Transverse colon (tissue), 1 donor: ENCODE measurements at regions not wholly inside any gene's neighbourhood (a gene's known extent, or its start where the extent isn't known, plus 50 kb on each side); places are given as distances from the start of the nearest gene placed in this dataset.

Source experiments
- EP300 ChIP-seq: sonication (generic); formaldehyde crosslinking; IDR thresholded peaks from one replicate; pipeline ENCODE4 v1.6.1; 2017; ENCODE audit warnings: antibody characterized with exemption, low read depth
- POLR2A ChIP-seq: fragments of 450-650 bp; IDR thresholded peaks from one replicate; pipeline ENCODE4 v1.6.1; 2016; ENCODE audit warnings: antibody characterized with exemption, mild to moderate bottlenecking, moderate library complexity

DNA sequence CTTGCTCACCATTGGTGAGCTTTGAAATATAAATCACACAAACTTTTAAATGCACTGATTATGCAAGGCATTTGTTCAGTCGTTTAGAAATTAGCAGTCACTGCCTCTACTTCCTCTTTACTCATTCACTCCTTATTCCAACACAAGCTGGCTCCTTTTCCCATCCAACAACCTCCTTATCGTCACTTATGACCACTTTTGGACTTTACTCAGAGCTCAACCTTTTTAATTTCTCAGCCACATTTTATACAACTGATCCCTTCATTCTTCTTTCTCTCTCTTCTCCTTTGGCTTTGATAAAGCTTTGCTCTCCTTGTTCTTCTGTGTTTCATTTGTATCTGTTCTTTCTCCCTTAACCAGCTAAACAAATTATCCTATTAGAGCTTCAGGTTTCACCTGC lies 126.4 kb upstream of the PLEKHA5 start:
- TF ChIP-seq POLR2A (no peak), EP300 (no peak)
